HepG2 (cell line): ENCODE measurements at regions not wholly inside any gene's neighbourhood (a gene's known extent, or its start where the extent isn't known, plus 50 kb on each side); places are given as distances from the start of the nearest gene placed in this dataset.

Experiments used
- ATAC-seq: fragments of 200-7000 bp; cut with Tn5 transposase; 3 replicates; pipeline ENCODE4 v1.9.1; 2020; ENCODE audit warnings: mild to moderate bottlenecking, moderate library complexity
- BruUV-seq: library from RNA; stranded (reverse); fragments of 400-500 nt; replicated peaks from 2 replicates; lab custom pipeline; 2021; lab: Mats Ljungman, UMichigan
- CTCF ChIA-PET: fragments of 300-600 bp; formaldehyde crosslinking; extraction: SDS; loops from one replicate; lab custom pipeline; 2021; ENCODE audit warnings: low total read pairs, inconsistent platforms, low intra/inter-chr PET ratio; lab: Yijun Ruan, JAX
- POLR2A ChIA-PET: fragments of 350-600 bp; sonication (Branson Sonifier 250); formaldehyde crosslinking; loops from one replicate; lab custom pipeline; 2020; ENCODE audit warnings: antibody characterized with exemption, inconsistent platforms; lab: Yijun Ruan, JAX
- DNase-seq: peaks from one replicate; pipeline ENCODE4 v3.0.0-alpha.2; 2015; ENCODE audit warnings: low spot score
- FAIRE-seq: peaks from 3 replicates; lab custom pipeline; 2011; peaks lifted over from hg19 to GRCh38; lab: Jason Lieb, UNC
- H2AFZ ChIP-seq: one replicate; pipeline ENCODE4 v1.6.1; 2011; ENCODE audit warnings: low read length, inconsistent platforms
- H3K27ac ChIP-seq: fragments of 300-600 bp; 3 replicates; pipeline ENCODE4 v1.8.0; 2011; ENCODE audit warnings: mixed run types, mild to moderate bottlenecking, mixed read lengths, low read length, inconsistent platforms; ENCODE audit not compliant: insufficient read depth; ENCODE audit errors: extremely low read length
- H3K27me3 ChIP-seq, 2 experiments: fragments of 200-600 bp in 1 of 2; 2 replicates in 1 of 2; 3 replicates in 1 of 2; pipeline versions ENCODE4 v1.6.0 to v1.8.0; 2011; ENCODE audit warnings: low read length in 2 of 2, mild to moderate bottlenecking in 2 of 2, moderate library complexity in 2 of 2, inconsistent platforms in 1 of 2; ENCODE audit not compliant: insufficient read depth in 2 of 2, control insufficient read depth in 1 of 2
- H3K36me3 ChIP-seq, 2 experiments: fragments of 200-600 bp in 1 of 2; replicated peaks in 1 of 2; 2 replicates in 1 of 2; 3 replicates in 1 of 2; pipeline versions ENCODE4 v1.5.1 to v1.8.0; 2011; ENCODE audit warnings: low read length in 2 of 2, inconsistent platforms in 1 of 2; ENCODE audit not compliant: insufficient read depth in 2 of 2, control insufficient read depth in 1 of 2
- H3K4me1 ChIP-seq: 2 replicates; pipeline ENCODE4 v1.5.1; 2012; ENCODE audit warnings: low read length, inconsistent platforms; ENCODE audit not compliant: insufficient read depth
- H3K4me2 ChIP-seq: 2 replicates; pipeline ENCODE4 v1.6.0; 2011; ENCODE audit warnings: low read depth, low read length, inconsistent platforms
- H3K4me3 ChIP-seq, 3 experiments: fragments of 200-600 bp in 1 of 3; sonication (generic), shearing (Covaris generic) in 1 of 3; replicated peaks in 1 of 3; 2 replicates each; pipeline ENCODE4 v1.5.1; 2011 to 2016; ENCODE audit warnings: low read length in 3 of 3, inconsistent platforms in 2 of 3, low read depth in 2 of 3, mild to moderate bottlenecking in 2 of 3, control low read depth in 1 of 3, mixed read lengths in 1 of 3; ENCODE audit not compliant: insufficient read depth in 1 of 3
- H3K79me2 ChIP-seq: one replicate; pipeline ENCODE4 v1.6.1; 2011; ENCODE audit warnings: low read length, inconsistent platforms; ENCODE audit not compliant: insufficient read depth
- H3K9ac ChIP-seq: 2 replicates; pipeline ENCODE4 v1.6.0; 2011; ENCODE audit warnings: mild to moderate bottlenecking, low read depth, low read length, inconsistent platforms; ENCODE audit not compliant: insufficient read depth
- H3K9me3 ChIP-seq: 2 replicates; pipeline ENCODE4 v1.5.1; 2012; ENCODE audit warnings: mild to moderate bottlenecking, low read length
- H4K20me1 ChIP-seq: 2 replicates; pipeline ENCODE4 v1.6.0; 2011; ENCODE audit warnings: inconsistent platforms, mild to moderate bottlenecking, low read length, moderate library complexity; ENCODE audit not compliant: insufficient read depth
- CREM ChIP-seq, 2 experiments: sonication (generic) in 1 of 2; formaldehyde crosslinking in 1 of 2; IDR thresholded peaks; 2 replicates each; pipeline versions ENCODE4 v1.4.0 to v1.6.1; 2016 to 2020; ENCODE audit warnings: antibody characterized with exemption in 1 of 2, mild to moderate bottlenecking in 1 of 2, missing genetic modification reagents in 1 of 2
- CTCF ChIP-seq: sonication (generic); formaldehyde crosslinking; IDR thresholded peaks from 2 replicates; pipeline ENCODE4 v1.5.0; 2020; ENCODE audit warnings: mild to moderate bottlenecking, missing genetic modification reagents, moderate library complexity
- HNF1B ChIP-seq: sonication (generic); formaldehyde crosslinking; IDR thresholded peaks from 2 replicates; pipeline ENCODE4 v1.5.1; 2020; ENCODE audit warnings: mild to moderate bottlenecking, moderate library complexity, missing genetic modification reagents
- IRF2 ChIP-seq: IDR thresholded peaks from 2 replicates; pipeline ENCODE4 v1.6.1; 2018; ENCODE audit warnings: missing genetic modification reagents, missing compliant biosample characterization
- MBNL3 ChIP-seq: fragments of 250-450 bp; sonication (Bioruptor Pico); conservative IDR thresholded peaks from 2 replicates; pipeline ENCODE4 v1.8.0; 2022; ENCODE audit warnings: mild to moderate bottlenecking, inconsistent platforms
- SNAI1 ChIP-seq: sonication (generic); formaldehyde crosslinking; IDR thresholded peaks from 2 replicates; pipeline ENCODE4 v1.5.0; 2020; ENCODE audit warnings: mild to moderate bottlenecking, missing genetic modification reagents, borderline replicate concordance
- SPEN ChIP-seq: sonication (generic); formaldehyde crosslinking; IDR thresholded peaks from 2 replicates; pipeline ENCODE4 v1.5.1; 2020; ENCODE audit warnings: low read depth, mild to moderate bottlenecking, missing genetic modification reagents
- TARDBP ChIP-seq: sonication (generic); formaldehyde crosslinking; IDR thresholded peaks from 2 replicates; pipeline ENCODE4 v1.8.0; 2022; ENCODE audit warnings: mild to moderate bottlenecking, missing genetic modification reagents
- ZNF10 ChIP-seq: sonication (generic); formaldehyde crosslinking; IDR thresholded peaks from 2 replicates; pipeline ENCODE4 v1.4.0; 2020; ENCODE audit warnings: mild to moderate bottlenecking, low read depth, missing genetic modification reagents, borderline replicate concordance
- ZNF292 ChIP-seq: sonication (generic); formaldehyde crosslinking; IDR thresholded peaks from 2 replicates; pipeline ENCODE4 v1.8.1; 2022; ENCODE audit warnings: mild to moderate bottlenecking, low read depth, missing genetic modification reagents, borderline replicate concordance
- ZNF33A ChIP-seq: sonication (generic); formaldehyde crosslinking; IDR thresholded peaks from 2 replicates; pipeline ENCODE4 v1.5.1; 2020; ENCODE audit warnings: missing genetic modification reagents, mild to moderate bottlenecking, moderate library complexity, borderline replicate concordance
- ZNF567 ChIP-seq: sonication (generic); formaldehyde crosslinking; IDR thresholded peaks from 2 replicates; pipeline ENCODE4 v1.8.1; 2023; ENCODE audit warnings: mild to moderate bottlenecking, missing genetic modification reagents, borderline replicate concordance
- ZNF629 ChIP-seq: sonication (generic); formaldehyde crosslinking; conservative IDR thresholded peaks from 2 replicates; pipeline ENCODE4 v1.5.0; 2020; ENCODE audit warnings: missing genetic modification reagents
- ZNF746 ChIP-seq: sonication (generic); formaldehyde crosslinking; IDR thresholded peaks from 2 replicates; pipeline ENCODE4 v1.8.0; 2022; ENCODE audit warnings: mild to moderate bottlenecking, missing genetic modification reagents
- ZNF773 ChIP-seq: sonication (generic); formaldehyde crosslinking; IDR thresholded peaks from 2 replicates; pipeline ENCODE4 v1.4.0; 2020; ENCODE audit warnings: missing genetic modification reagents, borderline replicate concordance
- WGBS: methylation state at CpG from one replicate; pipeline ENCODE4 v1.1.6; 2017; ENCODE audit warnings: low lambda C conversion rate; 5-methylcytosine and 5-hydroxymethylcytosine counted together
- in situ Hi-C: cut with HindIII; loops from 2 replicates; pipeline ENCODE4 v1.10.0; 2017; ENCODE audit warnings: low pct_unique_long_range_greater_than_20kb; ENCODE audit not compliant: extremely low pct_ligation_motif_present
- intact Hi-C: fragments of 100-400 bp; cut with micrococcal nuclease; formaldehyde crosslinking; loops from one replicate; pipeline ENCODE4 v1.10.0; 2022; ENCODE audit not compliant: unreplicated experiment

GRCh38 chr3:28850186-28850585 lies 430.7 kb upstream of the RBMS3 start:
- H3K27me3 ChIP-seq, result no peaks in the 10 kb centered on the region
- H3K9me3 ChIP-seq, result no peaks in the 10 kb centered on the region
- intact Hi-C loops, result no loop called here
- no peak overlapping the region for H3K4me2 ChIP-seq
- H4K20me1 ChIP-seq, result no peaks in the 10 kb centered on the region
- no peak overlapping the region for H3K9ac ChIP-seq
- POLR2A ChIA-PET, result no interaction called here
- CTCF ChIA-PET, result no interaction called here
- BruUV-seq, result no TSS peak
- H3K79me2 ChIP-seq, result no peaks in the 10 kb centered on the region
- H3K36me3 ChIP-seq, result no peaks in the 10 kb centered on the region
- no peaks in the 10 kb centered on the region for H3K4me1 ChIP-seq
- no peak for DNase-seq
- H3K4me3 ChIP-seq, result no peak overlapping the region
- in situ Hi-C loops, result no loop called here
- no peak overlapping the region for H2AFZ ChIP-seq
- H3K27ac ChIP-seq, result no peak overlapping the region
- FAIRE-seq, result no peak
- no peak for ATAC-seq
- no peak for TF ChIP-seq ZNF629 (CRISPR knock-in tag)
- TF ChIP-seq ZNF292 (CRISPR knock-in tag), result no peak
- TF ChIP-seq ZNF773, result no peak
- no peak for TF ChIP-seq HNF1B (CRISPR knock-in tag)
- TF ChIP-seq MBNL3 (CRISPR knock-in tag), result no peak
- no peak for TF ChIP-seq CREM (IDR thresholded peaks at IDR 0.05)
- no peak for TF ChIP-seq CREM (CRISPR knock-in tag; IDR thresholded peaks at IDR 0.05)
- no peak for TF ChIP-seq CTCF (CRISPR knock-in tag)
- TF ChIP-seq ZNF10 (CRISPR knock-in tag), result no peak
- TF ChIP-seq TARDBP, result no peak
- TF ChIP-seq SPEN (CRISPR knock-in tag), result no peak
- no peak for TF ChIP-seq SNAI1 (CRISPR knock-in tag)
- TF ChIP-seq ZNF567, result no peak
- TF ChIP-seq ZNF33A (CRISPR knock-in tag), result no peak
- no peak for TF ChIP-seq ZNF746 (CRISPR knock-in tag)
- TF ChIP-seq IRF2 (CRISPR knock-in tag), result no peak
- 10% methylated on average over 1 of the region's 1 CpG for WGBS
